ENCODE measurements at regions not wholly inside any gene's neighbourhood (a gene's known extent, or its start where the extent isn't known, plus 50 kb on each side); places are given as distances from the start of the nearest gene placed in this dataset.
"Not testable (repeated sequence)": the region's sequence is repeated elsewhere in the genome, so short reads cannot be mapped to it uniquely, and the experiment has no call there.

DNA sequence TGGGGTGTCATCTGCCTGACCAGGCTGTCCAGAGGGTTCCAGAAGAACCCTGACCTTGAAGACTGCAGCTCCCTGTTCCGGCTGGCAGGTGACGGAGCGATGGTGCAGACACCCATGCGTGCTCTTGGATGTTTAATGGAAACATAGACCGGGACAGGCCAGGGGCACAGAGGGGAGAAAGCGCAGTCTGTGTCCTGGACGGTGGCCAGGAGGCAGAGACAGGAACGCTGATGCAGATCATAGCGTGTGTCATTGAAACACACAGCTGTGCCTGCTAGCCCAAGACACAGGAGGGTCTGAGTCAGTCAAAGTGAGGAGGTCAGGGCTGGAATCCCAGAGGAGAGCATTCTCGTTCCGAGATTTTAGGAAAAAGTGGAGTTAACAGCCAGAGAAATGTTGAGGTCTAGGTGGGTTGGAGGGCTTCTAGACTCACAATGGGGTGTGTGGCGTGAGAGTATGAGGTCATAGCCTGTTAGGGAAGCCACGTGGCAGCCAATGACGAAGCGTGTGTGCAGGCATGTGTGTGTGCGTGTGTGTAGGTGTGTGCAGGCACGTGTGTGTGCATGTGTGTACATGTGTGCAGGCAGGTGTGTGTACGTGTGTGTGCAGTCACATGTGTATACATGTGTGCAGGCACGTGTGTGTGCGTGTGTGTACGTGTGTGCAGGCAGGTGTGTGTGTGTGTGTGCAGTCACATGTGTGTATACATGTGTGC, 167.0 kb downstream of the ERMARD start:
- no peak for DNase-seq

DNA sequence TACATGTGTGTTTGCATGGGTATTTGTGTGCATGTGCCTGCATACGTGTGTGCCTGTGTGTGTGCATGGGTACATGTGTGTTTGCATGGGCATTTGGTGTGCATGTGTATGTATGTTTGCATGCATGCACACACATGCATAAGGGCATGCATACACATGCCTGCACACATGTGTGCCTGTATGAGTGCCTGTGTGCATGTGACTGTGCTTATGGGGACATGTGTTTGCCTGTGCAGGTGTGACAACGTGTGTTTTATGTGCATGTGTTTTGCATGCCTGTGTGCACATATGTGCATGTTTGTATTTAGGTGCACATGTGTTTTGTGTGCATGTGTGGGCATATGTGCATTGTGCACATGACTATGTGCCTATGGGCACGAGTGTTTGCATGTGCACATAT, 165.7 kb downstream of the ERMARD start:
- no peak for DNase-seq

DNA sequence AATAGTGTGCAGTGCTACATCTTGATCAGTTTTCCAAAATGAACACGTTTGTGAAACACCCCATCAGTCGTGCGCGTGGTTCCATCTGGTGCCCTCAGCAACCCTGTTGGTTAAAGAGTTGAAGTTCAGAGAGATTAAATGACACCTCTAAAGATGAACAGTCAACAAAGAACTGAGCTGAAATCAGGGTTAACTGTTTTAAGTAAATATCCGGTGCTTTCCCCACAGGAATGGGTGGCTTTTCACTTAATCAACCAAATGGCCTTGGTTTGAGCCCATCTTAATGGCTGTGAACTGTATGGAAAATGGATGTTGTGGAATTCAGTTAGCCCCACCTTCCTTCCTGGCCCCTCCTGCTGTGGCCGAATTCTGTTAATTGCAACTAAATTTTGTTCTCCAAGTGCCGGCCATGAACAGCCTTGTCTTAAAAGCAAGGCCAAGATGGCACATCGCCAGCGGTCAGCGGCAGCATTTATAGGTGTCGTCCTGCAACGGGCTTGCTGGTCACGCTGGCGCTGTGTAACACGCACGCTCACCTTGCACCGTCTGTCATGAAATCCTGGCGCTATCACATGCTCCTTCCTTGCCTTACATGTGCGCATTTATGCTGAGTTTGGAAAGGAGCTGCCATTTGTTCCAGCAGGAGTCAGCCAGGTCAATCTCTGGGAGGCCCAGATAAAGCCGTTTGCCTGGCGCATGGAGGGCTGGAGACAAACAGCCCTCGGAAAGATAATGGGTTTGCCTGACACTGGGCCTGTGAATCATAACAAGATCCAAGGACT, 164.5 kb downstream of the ERMARD start:
- DNase-seq = no peak

DNA sequence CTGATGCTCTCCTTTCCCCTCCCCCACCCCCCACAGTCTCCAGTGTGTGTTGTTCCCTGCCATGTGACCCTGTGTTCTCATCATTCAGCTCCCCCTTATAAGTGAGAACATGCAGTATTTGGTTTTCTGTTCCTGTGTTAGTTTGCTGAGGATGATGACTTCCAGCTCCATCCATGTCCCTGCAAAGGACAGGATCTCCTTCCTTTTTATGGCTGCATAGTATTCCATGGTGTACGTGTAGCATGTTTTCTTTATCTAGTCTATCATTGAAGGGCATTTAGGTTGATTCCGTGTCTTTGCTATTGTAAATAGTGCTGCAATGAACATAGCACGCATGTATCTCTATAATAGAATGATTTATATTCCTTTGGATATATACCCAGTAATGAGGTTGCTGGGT, 162.3 kb downstream of the ERMARD start:
- DNase-seq = not testable (repeated sequence)

DNA sequence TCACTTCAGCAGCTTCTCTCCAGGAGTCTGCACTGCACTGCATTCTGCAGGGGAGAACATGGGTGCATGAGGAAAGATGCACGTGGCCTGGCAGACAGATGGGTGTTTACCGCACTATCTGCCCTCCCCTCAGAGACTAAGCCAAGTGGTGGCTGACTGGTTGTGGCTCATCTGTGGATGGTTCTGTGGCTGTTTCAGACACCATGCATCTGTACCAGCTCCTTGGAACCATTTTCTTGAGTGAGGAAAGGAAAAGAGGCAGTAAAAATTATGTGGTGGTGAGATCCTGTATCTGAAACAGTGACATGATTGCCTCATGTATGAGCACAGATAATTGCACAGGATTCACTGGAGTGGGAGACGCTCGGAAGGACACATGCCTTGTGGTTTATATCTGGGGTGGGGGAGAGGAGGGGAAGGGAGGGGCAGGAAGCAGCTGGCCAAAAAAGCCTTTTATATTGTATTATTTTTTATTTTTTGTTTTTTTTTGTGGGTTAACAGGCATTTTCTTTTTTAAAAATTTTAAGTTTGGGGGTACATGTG, 161.7 kb downstream of the ERMARD start:
- DNase-seq = no peak

DNA sequence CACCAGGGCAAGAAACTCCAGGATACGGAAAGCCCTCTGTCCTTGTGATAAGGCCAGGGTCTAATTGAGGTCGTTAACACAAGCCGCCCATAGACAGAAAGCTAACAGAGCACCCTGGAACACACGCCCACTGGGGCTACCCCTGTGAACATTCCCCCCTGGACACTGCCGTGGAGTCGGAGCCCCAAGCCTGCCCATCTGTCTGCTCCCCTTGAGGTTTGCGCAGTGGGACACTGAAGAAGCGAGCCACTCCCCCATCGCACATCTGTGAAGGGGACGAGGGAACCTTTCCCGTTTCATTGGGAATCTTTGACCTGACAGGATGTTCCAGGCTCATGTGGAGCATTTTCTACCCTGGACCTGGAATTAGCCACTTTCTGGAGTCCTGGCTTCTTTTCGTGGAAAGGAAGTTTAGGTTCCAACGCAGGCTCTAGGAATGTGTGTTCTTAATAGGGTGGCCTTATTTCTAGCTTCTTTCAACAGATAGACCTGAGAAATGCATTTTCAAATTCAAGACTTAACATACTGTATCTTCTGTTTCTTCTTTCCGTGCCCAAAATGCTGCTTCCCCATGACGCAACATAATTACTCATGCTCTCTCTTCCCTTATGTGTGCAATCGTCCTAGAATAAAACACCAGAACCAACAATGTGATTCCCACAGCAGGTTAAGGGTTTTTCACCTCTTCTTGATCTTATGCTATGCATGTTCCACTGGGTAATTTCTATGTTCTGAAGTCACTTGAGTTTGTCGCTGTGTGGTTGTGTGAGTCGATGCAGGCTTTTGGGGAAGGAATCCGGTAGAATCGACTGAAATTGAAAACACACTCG, 161.1 kb downstream of the ERMARD start:
- no peak for DNase-seq

DNA sequence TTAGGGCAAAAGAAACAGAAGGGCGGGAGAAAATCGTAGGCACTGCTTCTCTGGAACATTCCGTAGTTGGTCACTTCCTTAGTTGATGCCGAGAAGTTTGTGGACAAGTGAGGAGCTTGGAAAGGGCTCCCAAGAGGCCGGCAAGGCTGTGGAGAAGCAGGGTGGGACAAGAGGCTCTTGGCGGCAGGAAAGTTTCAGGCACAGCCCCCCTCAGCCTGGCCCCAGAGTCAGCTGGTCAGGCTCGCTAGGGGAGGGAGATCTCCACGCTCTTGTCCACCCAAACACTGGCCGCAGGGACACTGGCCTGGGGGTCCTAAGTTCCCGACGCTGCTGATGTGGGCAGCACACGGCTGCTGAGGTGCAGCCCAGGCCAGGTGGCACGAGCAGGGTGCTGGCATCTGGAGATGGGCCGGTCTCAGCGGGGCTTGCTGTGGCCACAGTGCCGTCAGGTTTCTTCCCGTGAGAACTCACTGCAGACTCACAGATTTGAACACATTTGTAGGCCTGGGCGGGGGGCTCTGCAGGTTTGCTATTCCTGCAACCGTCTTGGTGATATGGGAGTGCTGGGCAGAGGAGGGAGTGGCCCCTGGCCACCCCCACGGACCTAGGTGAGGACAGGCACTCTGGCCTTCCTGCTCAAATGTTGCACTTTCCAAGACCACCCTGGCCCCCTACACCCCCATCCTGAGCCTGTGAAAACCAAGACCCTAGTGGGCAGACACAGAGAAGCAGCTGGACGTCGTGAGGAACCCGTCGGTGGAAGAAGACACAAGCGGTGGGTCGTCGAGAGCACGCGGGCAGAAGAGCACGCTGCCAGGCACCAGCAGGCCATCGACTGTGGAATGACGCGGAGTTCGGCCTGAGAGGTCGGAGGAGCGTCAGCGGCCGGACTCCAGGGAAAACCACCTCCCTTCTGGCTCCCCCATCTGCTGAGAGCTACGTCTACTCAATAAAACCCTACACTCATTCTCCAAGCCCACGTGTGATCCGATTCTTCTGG, 160.1 kb downstream of the ERMARD start:
- DNase-seq = no peak

DNA sequence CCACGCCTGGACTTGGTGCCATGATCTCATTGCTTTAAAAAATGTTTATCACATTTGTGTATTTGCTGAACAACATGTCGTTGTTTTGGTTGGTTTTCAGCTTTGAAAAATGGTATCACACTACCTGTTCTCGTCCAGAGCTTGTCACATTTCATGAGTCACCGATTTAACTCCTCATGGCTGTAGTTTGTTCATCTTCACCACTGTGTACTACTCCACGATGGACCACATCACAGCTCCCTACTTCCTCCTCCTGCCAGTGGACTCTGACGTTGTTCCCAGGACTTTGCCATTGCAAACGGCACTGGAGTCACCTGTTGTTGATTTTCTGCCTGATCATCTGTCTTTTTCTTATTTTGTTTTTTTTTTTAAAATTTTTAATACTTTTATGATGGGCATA, 157.7 kb downstream of the ERMARD start:
- DNase-seq = no peak

DNA sequence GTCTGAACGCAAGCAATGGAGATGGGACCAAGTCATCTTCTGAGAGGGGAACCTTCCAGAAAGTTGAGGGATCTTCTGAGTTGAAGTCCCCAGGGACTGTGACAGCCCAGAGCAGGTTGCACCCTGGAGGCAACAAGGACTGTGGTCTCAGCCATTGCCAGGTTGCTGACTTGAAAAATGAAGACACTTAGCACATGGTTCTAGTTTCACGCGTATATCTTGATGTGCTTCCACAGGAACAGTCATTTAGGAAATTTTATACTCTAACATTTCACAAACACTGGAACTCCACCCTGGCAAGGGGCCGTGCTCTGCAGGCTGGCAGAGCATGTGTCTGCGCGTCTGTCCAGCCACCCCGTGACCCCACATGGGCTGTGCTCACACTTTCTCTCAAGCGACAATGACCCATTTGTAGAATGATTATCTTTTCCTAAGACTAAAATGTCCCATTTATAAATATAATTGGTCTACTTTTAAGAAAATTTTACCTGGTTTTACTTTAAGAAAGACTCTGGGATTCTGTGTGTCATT, 157.0 kb downstream of the ERMARD start:
- DNase-seq = no peak

DNA sequence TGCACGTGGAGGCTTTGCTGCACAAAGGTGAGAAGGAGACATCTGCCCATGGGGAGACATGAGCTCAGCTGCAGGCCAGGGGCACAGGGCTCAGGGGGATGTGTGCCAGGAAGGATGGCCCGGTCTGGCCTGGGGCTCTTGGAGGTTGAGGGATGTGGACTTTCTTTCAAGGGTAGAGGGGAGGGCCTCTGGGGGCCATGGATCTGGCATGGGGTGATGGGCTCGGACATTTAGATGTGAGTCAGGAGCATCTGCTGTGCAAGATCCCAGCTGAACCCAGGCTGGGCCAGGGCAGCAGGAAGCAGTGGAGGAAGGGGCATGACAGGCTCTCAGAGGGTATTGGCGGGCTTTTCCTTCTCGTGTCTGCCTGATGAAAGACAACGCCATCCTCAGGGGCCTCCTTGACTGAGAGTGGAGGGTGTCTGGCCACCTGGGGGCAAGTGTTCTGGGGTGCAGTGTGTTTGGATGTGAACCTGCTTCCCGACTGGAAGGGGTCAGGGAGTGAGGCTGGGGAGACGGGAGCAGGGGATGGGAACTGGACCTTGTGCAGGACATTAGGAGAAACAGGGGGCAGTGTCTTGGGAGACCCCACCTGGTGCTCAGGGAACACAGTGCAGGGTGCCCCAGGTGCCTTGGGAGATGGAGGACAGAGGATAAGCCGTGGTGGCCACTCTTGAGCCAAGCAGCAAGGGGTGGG, 156.1 kb downstream of the ERMARD start:
- DNase-seq = no peak

DNA sequence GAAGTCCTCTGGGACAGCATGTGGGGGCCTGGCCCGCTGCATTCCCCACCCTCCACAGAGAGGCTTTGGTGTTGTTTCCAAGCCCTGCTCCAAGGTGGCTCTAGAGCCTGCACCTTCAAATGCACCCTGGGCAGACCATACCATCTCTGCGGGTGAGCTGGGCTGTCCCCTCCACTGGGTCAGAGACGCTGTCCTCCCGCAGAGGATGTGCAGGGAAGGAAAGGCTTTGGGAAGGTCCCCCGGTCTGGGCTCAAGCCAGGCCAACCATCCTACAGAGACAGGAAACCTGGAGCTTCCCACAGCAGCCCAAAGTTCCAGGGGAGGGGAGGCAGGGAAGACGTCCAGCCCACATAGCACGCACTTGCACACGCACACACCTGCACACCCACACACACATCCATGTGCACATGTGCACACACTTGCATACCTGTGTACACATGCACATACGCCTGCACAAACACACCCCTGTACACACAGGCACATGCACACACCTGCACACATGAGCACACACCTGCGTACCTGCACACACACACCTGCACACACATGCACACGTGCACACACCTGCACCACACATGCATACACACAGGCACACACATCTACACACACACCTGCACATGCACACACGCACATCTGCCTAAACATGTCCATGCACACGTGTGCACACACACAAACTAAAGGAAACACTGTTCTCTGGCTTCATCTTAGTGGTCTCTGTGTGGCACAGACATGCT, 155.4 kb downstream of the ERMARD start:
- DNase-seq = no peak

DNA sequence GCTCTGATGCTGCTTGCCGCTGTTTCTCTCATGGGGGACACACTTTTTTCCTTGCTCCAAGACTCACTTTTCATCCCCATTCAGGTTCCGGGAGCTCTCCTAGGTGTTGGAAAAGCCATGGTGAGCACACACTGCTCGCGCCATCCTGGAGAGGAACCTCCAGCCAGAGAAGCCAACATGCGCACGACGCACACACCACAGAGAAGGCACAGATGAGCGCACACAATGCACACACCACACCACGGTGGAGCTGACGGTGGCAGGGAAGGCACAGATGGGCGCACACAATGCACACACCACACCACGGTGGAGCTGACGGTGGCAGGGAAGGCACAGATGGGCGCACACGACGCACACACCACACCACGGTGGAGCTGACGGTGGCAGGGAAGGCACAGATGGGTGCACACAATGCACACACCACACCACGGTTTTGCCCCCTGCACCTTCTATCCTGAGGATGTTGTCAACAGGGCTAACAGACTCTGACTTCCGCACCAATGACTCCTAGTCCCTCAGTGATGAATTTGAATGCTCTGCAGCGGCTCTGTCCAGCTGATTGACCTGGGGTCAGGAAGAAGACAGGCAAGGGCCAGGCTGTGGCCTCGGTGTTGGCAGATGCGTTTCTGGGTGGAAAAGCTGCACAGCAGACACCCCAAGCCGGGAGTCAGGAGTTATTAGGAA, 154.7 kb downstream of the ERMARD start:
- DNase-seq = no peak

DNA sequence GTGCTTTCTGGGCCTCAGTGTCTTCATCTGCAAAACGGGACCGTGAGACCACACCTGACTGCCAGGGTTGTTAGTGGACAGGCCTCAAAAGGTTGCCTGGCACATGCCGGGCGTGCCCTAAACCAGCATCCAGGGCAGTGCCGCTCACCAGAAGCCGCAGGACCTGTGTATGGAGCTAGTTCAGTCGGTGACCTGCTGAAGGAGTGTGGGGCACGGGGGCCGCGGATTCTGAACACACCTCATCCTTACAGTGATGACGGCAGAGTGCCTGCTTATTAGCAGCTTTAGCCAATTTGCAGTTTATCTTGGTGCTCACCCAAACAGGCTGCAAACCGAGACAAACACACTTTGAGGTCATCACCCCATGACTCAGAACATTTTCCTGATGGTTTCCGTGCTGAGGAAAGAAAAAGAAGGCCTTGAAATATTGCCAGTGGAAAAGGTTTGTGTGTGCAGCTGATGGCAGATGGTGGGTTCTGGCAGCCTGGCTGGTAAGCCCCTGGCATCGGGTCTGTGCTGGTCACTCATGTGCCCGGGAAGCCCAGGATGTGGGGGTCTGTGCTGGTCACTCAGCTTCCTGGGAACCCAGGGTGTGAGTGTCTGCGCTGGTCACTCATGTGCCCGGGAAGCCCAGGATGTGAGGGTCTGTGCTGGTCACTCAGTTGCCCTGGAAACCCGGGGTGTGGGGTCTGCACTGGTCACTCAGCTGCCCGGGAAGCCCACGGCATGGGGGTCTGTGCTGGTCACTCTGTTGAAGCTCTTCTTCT, 153.8 kb downstream of the ERMARD start:
- DNase-seq = no peak

DNA sequence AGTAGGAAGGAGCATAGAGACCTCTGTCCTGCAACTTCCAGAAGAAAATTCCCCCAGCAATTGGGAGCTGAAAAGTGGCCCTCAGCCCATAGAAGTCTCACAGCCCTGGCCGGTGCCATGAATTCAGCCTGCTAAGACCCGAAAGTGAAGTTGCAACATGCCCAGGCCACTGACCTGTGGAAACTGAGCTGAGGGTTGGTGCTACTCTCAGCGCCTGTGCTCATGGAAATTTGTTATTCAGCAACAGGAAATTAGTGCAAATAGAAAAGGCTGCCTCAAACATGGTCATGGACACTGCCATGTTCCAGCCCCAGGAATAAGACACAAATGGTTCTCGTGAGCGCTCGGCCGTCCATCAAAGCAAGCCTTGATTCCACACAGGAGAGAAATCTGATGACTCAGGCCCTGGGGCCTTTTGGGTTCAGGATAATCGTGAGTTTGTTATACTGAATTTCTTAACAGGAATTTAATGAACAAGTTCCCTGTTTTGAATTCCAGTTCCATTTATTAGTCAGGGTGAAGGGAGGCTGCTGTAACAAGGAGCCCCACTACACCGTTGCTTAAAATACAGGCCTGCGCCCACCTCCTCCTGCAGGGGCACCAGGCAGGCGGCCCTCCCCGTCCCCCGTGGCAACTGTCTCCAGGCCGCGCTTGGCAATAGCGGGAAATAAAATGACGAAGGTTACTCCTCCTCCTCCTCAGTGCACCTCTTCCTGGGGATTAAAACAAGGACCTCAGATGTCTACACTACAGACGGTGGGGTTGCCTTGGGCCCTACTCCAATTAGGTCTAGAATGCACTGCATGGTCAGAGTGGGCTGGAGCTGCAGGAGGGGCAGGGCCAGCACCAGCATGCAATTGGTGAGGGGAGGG, 152.9 kb downstream of the ERMARD start:
- DNase-seq = no peak

DNA sequence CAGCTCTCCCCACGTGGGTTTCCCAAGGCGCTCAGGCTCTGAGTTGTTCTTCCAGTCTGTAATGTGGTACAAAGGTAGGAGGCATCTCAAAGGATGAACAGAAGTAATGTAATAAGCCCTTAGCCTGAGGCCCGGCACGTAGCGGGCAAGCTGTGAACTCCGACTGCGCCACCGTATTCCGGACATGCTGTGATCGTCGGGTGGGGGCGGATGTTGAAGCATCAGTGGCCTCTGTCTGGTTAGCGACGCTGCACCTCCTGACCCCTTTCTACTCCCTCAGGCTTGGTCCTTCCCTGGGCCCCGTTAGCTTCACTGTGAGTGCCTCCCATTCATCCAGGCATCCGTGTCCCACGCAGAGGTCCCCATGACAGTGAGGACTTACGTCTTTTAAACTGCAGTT, 151.7 kb downstream of the ERMARD start:
- DNase-seq = no peak

DNA sequence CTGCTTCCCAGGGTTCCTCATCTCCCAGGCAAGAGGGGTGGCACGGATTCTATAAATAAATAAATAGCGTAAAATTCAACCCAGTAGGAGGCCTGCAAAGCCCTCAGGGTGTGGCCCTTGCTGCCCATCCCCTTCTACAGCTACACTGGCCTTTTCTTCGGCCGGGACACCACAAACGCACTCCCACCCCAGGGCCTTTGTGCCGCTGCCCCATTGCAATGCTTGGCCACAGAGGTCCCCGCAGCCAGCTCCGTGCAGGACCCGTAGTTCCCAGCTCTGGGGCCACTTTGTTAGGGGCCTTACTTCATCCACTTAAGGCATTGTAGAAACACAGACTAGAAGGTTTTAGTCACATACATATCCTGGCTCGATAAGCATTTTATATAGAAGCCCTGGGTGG, 151.2 kb downstream of the ERMARD start:
- DNase-seq = no peak

DNA sequence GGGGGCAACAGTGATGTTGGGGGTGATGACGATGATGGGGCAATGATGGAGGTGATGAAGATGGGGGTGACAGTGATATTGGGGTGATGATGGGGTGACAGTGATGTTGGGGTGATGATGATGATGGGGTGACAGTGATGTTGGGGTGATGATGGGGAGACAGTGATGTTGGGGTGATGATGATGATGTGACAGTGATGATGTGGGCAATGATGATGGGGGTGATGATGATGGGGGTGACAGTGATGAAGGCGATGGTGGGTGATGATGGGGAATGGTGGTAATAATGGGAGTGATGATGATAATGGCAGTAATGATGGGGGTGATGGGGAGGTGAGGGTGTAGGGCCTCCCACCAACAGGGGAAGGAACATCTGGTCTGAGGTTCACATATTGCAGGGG, 150.6 kb downstream of the ERMARD start:
- no peak for DNase-seq
